Effector memory CD4-positive, alpha-beta T cell (primary cell): ENCODE measurements at regions not wholly inside any gene's neighbourhood (a gene's known extent, or its start where the extent isn't known, plus 50 kb on each side); places are given as distances from the start of the nearest gene placed in this dataset.

Experiments used
- DNase-seq, 3 donors: peaks; one replicate each; pipeline ENCODE4 v3.0.0-alpha.2; 2020
- H3K27ac ChIP-seq: 2 replicates; pipeline ENCODE4 v1.7.0; 2013; ENCODE audit warnings: mild to moderate bottlenecking, low read length, moderate library complexity; ENCODE audit not compliant: insufficient read depth, poor library complexity, severe bottlenecking
- H3K27me3 ChIP-seq: replicated peaks from 2 replicates; pipeline ENCODE4 v1.7.0; 2013; ENCODE audit warnings: mild to moderate bottlenecking, low read length; ENCODE audit not compliant: insufficient read depth, control insufficient read depth, poor library complexity, severe bottlenecking
- H3K36me3 ChIP-seq: 2 replicates; pipeline ENCODE4 v1.7.0; 2013; ENCODE audit warnings: mild to moderate bottlenecking, low read length, moderate library complexity; ENCODE audit not compliant: control insufficient read depth, insufficient read depth
- H3K4me1 ChIP-seq: 2 replicates; pipeline ENCODE4 v1.7.0; 2013; ENCODE audit warnings: low read length, mild to moderate bottlenecking; ENCODE audit not compliant: control insufficient read depth, insufficient read depth, poor library complexity, severe bottlenecking
- H3K4me3 ChIP-seq: 2 replicates; pipeline ENCODE4 v1.7.0; 2013; ENCODE audit warnings: low read length, low read depth, mild to moderate bottlenecking; ENCODE audit not compliant: insufficient read depth, poor library complexity, severe bottlenecking
- H3K9me3 ChIP-seq: 2 replicates; pipeline ENCODE4 v1.7.0; 2013; ENCODE audit warnings: mild to moderate bottlenecking, low read length, moderate library complexity; ENCODE audit not compliant: control insufficient read depth

GRCh38 chr10:88104223-88104622 is 240.8 kb downstream of the PTEN start:
- no peaks in the 10 kb centered on the region for H3K4me1 ChIP-seq
- no peaks in the 10 kb centered on the region for H3K9me3 ChIP-seq
- H3K27me3 ChIP-seq: no peaks in the 10 kb centered on the region
- no peaks in the 10 kb centered on the region for H3K36me3 ChIP-seq
- H3K27ac ChIP-seq: no peak overlapping the region
- H3K4me3 ChIP-seq: no peak overlapping the region
- no peak for DNase-seq

DNA sequence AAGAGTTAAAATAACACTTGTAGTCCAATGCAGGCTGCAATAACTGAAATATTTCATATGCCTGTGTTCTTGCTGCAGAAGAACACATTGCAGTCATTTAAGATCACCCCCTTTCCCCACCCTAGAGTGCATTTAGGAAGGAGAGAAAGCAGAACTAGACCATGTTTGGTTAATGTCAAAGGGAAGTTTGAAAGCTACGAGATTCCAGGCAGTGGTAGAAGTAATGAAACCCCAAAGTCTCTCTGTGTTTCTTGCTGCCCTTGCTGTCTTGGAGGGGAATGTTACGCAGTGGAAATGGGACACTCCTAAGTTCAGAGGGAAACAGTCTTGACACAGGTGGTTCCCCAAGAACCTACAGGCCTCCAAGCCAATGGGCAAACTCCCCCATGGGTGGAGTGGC is 242.9 kb downstream of the PTEN start:
- no peaks in the 10 kb centered on the region for H3K27me3 ChIP-seq
- no peak for DNase-seq
- no peak overlapping the region for H3K4me3 ChIP-seq
- no peak overlapping the region for H3K27ac ChIP-seq
- no peaks in the 10 kb centered on the region for H3K36me3 ChIP-seq
- H3K4me1 ChIP-seq: no peaks in the 10 kb centered on the region
- H3K9me3 ChIP-seq: no peaks in the 10 kb centered on the region

DNA sequence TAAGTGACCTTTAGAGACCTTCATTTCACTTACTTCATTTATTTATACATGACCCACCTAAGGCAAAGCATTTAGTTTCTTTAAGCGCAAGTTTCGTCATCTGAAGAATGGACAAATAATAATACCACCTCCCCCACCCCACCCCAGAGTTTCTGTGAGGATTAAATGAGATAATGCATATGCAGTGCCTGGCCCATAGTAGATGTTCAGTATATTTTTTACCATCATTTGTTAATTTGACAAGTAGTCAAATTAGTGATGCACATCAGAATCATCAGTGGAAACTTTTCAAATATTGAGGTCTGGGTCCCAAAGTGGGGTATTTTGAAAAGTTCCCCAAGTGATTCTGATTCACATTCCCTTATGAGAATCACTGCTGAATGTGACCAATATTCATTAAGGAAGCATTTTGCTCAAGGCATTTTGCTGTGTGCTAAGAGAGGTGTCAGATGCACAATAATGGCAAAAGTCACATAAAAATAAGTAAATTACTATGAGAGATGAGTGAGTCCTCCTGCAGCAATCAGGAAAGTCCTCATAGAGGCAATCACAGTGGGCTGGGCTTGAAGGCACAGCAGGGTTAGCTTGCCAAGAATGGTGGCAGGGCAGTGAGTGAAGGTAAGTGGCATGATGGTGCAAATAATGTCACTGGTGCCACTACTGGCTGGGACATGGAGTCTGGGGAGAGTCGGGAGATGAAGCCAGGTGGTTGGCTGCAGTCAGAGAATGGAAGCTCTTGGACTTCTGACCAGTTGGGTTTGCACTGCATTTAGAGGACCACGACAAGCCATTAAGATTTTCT is 244.1 kb downstream of the PTEN start:
- Histone ChIP-seq H3K27ac (no peak overlapping the region), H3K4me3 (no peak overlapping the region), H3K36me3 (no peaks in the 10 kb centered on the region)

DNA sequence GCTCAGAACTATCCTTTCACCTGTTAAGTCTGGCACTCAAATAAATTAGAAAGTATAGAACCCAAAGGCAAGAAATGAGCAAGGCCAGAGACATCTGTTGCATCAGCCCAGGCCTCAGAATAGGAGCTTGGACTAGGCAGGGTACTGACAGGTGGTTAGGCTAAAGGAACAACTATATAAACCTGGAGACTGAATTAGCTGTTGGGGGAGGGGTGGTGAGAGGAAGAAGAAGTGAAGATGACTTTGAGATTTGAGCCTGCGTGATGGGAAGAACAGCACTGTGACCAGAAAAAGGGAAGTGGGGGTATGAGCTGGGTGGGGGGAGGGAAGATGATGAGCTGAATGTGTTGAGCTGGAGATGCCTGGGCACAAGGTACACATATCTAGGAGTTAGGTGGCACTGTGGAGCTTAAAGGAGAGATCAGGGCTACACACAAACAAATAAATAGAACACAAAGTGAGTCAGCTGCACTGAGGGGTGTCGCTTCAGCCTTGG is 244.7 kb downstream of the PTEN start:
- Histone ChIP-seq H3K27ac (no peak overlapping the region), H3K4me3 (no peak overlapping the region), H3K9me3 (no peaks in the 10 kb centered on the region), H3K4me1 (no peaks in the 10 kb centered on the region), H3K36me3 (no peaks in the 10 kb centered on the region), H3K27me3 (no peaks in the 10 kb centered on the region)
- DNase-seq: no peak

More for the DNA sequence above, 244.1 kb downstream of the PTEN start:
- DNase-seq: no peak
- H3K27me3 ChIP-seq: no peaks in the 10 kb centered on the region
- no peaks in the 10 kb centered on the region for H3K9me3 ChIP-seq
- no peaks in the 10 kb centered on the region for H3K4me1 ChIP-seq

DNA sequence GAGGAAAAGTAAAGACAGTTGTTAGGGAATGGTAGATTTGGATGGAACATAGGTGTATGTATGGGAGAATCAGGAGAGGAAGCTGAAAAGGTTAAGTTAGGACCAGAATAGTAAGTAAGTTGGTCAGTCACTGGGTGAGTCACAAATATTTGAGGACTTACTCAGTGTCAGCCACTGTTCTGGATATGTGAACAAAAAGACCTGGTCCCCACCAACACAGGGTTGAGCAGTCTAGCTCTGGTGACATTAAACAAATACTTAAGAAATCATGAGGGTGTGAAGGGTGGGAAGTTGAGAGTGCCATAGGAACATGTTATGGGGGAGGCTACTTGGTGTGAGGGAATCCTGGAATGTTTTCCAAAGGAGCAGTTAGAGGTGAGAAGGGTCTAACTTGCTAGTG is 246.9 kb downstream of the PTEN start:
- H3K27ac ChIP-seq: no peak overlapping the region
- H3K4me3 ChIP-seq: no peak overlapping the region
- H3K9me3 ChIP-seq: no peaks in the 10 kb centered on the region
- H3K4me1 ChIP-seq: no peaks in the 10 kb centered on the region
- H3K36me3 ChIP-seq: no peaks in the 10 kb centered on the region
- DNase-seq: no peak
- no peaks in the 10 kb centered on the region for H3K27me3 ChIP-seq

DNA sequence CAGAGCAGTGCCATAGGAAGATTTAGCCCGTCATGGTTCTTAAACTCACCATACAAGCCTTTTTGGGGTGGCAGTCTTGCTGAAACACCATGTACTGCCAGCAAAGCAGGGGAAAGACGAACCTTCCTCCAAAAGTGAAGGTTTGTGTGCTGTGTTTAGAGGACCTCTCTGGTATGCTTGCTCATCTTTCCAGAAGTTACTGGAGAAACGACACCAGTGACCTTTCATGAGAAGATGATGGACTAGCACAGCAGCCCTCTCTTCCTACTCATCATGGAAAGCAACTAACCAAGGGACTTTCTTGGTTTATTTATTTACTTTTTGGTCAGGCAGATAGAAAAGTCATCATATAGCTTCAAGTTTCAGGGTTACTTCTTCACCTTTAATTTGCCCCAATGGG is 247.4 kb downstream of the PTEN start:
- no peaks in the 10 kb centered on the region for H3K27me3 ChIP-seq
- no peaks in the 10 kb centered on the region for H3K36me3 ChIP-seq
- DNase-seq: no peak
- H3K27ac ChIP-seq: no peak overlapping the region
- H3K9me3 ChIP-seq: no peaks in the 10 kb centered on the region
- no peaks in the 10 kb centered on the region for H3K4me1 ChIP-seq
- H3K4me3 ChIP-seq: no peak overlapping the region

DNA sequence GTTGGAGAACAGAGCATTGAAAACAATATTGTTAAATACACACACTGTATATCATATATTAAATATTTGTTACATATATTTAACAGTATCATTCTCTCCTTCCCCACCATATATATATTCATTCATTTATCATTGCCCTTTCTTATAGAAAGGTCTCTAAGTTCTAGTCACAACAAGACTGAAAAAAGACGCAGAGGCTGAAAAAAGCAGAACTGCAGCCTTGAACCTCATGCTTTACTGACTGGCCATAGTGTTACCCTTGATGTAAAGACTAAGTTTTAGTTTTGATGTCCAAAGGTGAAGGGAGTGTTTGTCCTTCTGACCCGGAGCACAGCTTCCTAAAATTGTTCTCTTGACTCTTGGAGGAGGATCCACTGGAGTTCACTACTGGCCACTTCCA is 247.9 kb downstream of the PTEN start:
- Histone ChIP-seq H3K4me1 (no peaks in the 10 kb centered on the region), H3K27me3 (no peaks in the 10 kb centered on the region), H3K27ac (no peak overlapping the region)

DNA sequence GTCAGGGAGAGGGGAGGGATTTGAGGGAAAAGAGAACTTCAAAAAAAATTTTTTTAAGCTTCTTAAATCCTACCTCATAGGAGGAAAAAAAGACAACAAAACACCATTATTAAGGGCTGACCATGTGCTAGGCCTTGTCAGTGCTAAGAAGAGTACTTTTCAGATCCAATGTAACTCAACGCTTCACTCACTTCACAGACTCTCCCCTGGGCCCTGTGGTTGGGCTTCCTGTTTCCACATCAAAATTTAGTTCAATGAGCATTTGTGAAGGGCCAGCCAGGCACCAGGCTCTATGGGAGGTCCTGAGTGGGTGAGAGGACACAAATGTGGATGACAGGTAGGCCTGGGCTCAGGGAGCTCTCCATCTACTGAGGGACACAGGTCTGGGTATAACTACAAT is 249.8 kb downstream of the PTEN start:
- Histone ChIP-seq H3K36me3 (no peaks in the 10 kb centered on the region), H3K27ac (no peak overlapping the region), H3K27me3 (no peaks in the 10 kb centered on the region), H3K4me3 (no peak overlapping the region), H3K4me1 (no peaks in the 10 kb centered on the region), H3K9me3 (no peaks in the 10 kb centered on the region)
- no peak for DNase-seq

More for the DNA sequence above, 247.9 kb downstream of the PTEN start:
- DNase-seq: no peak
- Histone ChIP-seq H3K9me3 (no peaks in the 10 kb centered on the region), H3K4me3 (no peak overlapping the region), H3K36me3 (no peaks in the 10 kb centered on the region)

GRCh38 chr10:88113657-88114272 is 250.3 kb downstream of the PTEN start:
- Histone ChIP-seq H3K9me3 (no peaks in the 10 kb centered on the region), H3K27me3 (no peaks in the 10 kb centered on the region), H3K4me1 (no peaks in the 10 kb centered on the region), H3K36me3 (no peaks in the 10 kb centered on the region), H3K27ac (no peak overlapping the region), H3K4me3 (no peak overlapping the region)
- no peak for DNase-seq

DNA sequence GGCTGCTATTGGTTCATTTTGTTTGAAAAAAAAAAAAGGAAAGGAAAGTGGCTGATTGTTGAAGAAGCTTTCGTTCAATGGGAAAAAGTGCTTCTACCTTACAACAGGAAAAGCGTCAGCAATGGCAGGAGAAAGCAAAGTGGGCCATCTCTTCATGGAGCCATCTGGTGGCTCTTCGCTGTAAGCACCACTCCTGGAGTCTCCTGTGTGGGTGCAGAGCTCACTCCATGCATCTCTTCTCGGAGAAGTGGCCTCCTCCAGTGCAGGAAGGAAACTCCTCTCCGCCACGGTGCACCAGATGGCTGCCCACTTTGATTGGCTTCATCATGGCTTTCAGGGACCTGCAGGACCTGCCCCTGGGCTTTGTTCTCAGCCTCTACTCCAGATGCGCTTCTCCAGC is 250.9 kb downstream of the PTEN start:
- no peaks in the 10 kb centered on the region for H3K4me1 ChIP-seq
- no peak overlapping the region for H3K4me3 ChIP-seq
- DNase-seq: no peak
- no peaks in the 10 kb centered on the region for H3K27me3 ChIP-seq
- no peaks in the 10 kb centered on the region for H3K9me3 ChIP-seq
- H3K36me3 ChIP-seq: no peaks in the 10 kb centered on the region
- H3K27ac ChIP-seq: no peak overlapping the region
